ENCODE measurements at regions not wholly inside any gene's neighbourhood (a gene's known extent, or its start where the extent isn't known, plus 50 kb on each side); places are given as distances from the start of the nearest gene placed in this dataset.

- no peak overlapping the region for H3K4me2 ChIP-seq (ENCODE audit: insufficient read depth, low read length)
- no peaks in the 10 kb centered on the region for H3K79me2 ChIP-seq (ENCODE audit: control insufficient read depth, insufficient read depth, low read length)
- DNase-seq (ENCODE audit: extremely low read depth in 1 of 4, low spot score in 3 of 4): no peak
- intact Hi-C loops (cut with micrococcal nuclease) (no loop called here), in situ Hi-C loops (cut with MboI) (no loop called here)
- H3K27ac ChIP-seq (ENCODE audit: extremely low read depth, low read depth, low read length): no peak overlapping the region
- no peaks in the 10 kb centered on the region for H3K9me3 ChIP-seq (replicated peaks; ENCODE audit: control insufficient read depth, insufficient read depth, low read depth, low read length)
- POLR2A ChIA-PET: no interaction called here
- CTCF ChIA-PET (ENCODE audit: low intra/inter-chr PET ratio): no interaction called here
- H3K9me1 ChIP-seq (ENCODE audit: control insufficient read depth, insufficient read depth, low read length): no peaks in the 10 kb centered on the region
- H4K20me1 ChIP-seq (replicated peaks; ENCODE audit: control insufficient read depth, insufficient read depth, low read length): no peaks in the 10 kb centered on the region
- no peak for FAIRE-seq
- H3K9ac ChIP-seq (ENCODE audit: insufficient read depth in 1 of 2, low read depth in 2 of 2, low read length in 2 of 2): no peak overlapping the region
- H3K4me3 ChIP-seq: no peak overlapping the region
- BruUV-seq (replicated peaks): no TSS peak
- no peak for ATAC-seq
- WGBS (ENCODE audit: insufficient coverage, low coverage, missing lambda C conversion rate): 0% methylated on average over 2 of the region's 2 CpGs
- H3K27me3 ChIP-seq (ENCODE audit: control insufficient read depth in 2 of 2, insufficient read depth in 2 of 2, low read length in 2 of 2): no peaks in the 10 kb centered on the region
- no peak overlapping the region for H2AFZ ChIP-seq (ENCODE audit: low read depth, low read length)
- no peaks in the 10 kb centered on the region for H3K4me1 ChIP-seq (replicated peaks in 1 of 2; ENCODE audit: control insufficient read depth in 2 of 2, insufficient read depth in 2 of 2, low read length in 2 of 2)
- H3K36me3 ChIP-seq (ENCODE audit: control insufficient read depth, insufficient read depth, low read length): no peaks in the 10 kb centered on the region
- TF ChIP-seq LCOR (CRISPR knock-in tag; IDR thresholded peaks at IDR 0.05): no peak
- TF ChIP-seq MLLT1 (IDR thresholded peaks at IDR 0.05): no peak
- no peak for TF ChIP-seq CEBPB (tag; IDR thresholded peaks at IDR 0.05)
- TF ChIP-seq SETDB1 (IDR thresholded peaks at IDR 0.05; ENCODE audit: low read length): no peak
- TF ChIP-seq ZBTB17 (CRISPR knock-in tag; IDR thresholded peaks at IDR 0.05): no peak
- no peak for TF ChIP-seq GMEB1 (CRISPR knock-in tag; IDR thresholded peaks at IDR 0.05)
- TF ChIP-seq TCF15 (CRISPR knock-in tag; IDR thresholded peaks at IDR 0.05): no peak
- TF ChIP-seq ZNF175 (CRISPR knock-in tag; IDR thresholded peaks at IDR 0.05; ENCODE audit: low read depth): no peak
- TF ChIP-seq ZBTB34 (CRISPR knock-in tag; IDR thresholded peaks at IDR 0.05): no peak
- no peak for TF ChIP-seq MYBL2 (IDR thresholded peaks at IDR 0.05; ENCODE audit: low read depth)
- TF ChIP-seq MYBL2 (CRISPR knock-in tag; IDR thresholded peaks at IDR 0.05; ENCODE audit: borderline replicate concordance): no peak
- TF ChIP-seq ID3 (CRISPR knock-in tag; IDR thresholded peaks at IDR 0.05): no peak
- TF ChIP-seq ID3 (tag; IDR thresholded peaks at IDR 0.05): no peak
- TF ChIP-seq ZSCAN29 (IDR thresholded peaks at IDR 0.05): no peak
- no peak for TF ChIP-seq ARID2 (IDR thresholded peaks at IDR 0.05)
Observed at GRCh38 chr20:12083269-12083668, 165.6 kb downstream of the BTBD3 start.
